Activated T-helper 1 cell treated with Interleukin-2 at 50 U/mL for 16 hours (primary cell): ENCODE measurements at regions not wholly inside any gene's neighbourhood (a gene's known extent, or its start where the extent isn't known, plus 50 kb on each side); places are given as distances from the start of the nearest gene placed in this dataset.

Experiments used
- DNase-seq: peaks from one replicate; pipeline ENCODE4 v3.0.0-alpha.2; 2020; ENCODE audit warnings: low read depth

GRCh38 chr10:128808921-128809440 lies 658.1 kb upstream of the MGMT start:
- DNase-seq = no peak

- DNase-seq = no peak
Measured at GRCh38 chr10:128811511-128811910, 655.5 kb upstream of the MGMT start.

GRCh38 chr10:128812000-128812399 lies 655.0 kb upstream of the MGMT start:
- DNase-seq = no peak

- no peak for DNase-seq
Measured at GRCh38 chr10:128813574-128813973, 653.5 kb upstream of the MGMT start.

- no peak for DNase-seq
Measured at GRCh38 chr10:128814024-128814423, 653.0 kb upstream of the MGMT start.

DNA sequence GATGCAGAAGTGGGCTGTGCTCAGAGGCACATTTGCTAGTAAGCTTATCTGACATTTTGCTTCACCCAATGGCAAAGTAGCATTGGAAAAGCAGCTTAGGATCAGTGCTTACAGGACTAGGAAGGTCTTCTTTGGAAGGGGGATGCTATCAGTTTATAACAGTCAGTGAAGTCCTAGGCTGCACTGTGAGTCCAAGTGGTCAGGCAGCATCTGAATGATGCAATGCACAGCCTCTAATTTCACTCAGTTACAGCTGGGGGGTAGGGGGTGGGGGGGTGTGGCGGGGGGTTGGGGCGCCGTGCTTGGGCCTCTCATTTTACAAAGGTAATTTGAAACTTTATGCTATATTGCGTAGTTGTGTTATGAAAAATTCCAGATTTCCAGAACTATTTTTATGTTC lies 652.3 kb upstream of the MGMT start:
- DNase-seq = no peak

GRCh38 chr10:128816726-128817125 lies 650.3 kb upstream of the MGMT start:
- no peak for DNase-seq

DNA sequence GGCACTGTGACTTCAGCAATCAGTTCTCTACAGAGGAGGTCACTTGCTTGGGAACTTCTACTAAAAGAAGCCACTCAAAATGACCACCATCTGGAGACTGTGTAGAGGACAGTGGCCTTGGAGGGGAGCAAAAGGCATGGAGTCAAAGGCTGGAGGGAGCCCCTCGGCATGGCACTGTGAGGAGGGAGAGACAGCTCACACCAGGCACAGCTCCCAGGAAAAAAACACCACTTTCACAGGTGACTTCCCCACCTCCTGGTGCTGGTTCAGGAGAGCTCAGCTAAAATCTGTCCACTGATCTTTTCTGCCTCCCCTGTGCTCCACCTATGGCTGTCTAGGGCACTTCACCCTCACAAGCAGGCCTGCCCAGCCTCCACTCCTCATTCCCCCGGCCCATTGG lies 649.4 kb upstream of the MGMT start:
- DNase-seq = no peak

- DNase-seq = no peak
Measured at GRCh38 chr10:128820663-128821062, 646.4 kb upstream of the MGMT start.

- no peak for DNase-seq
Measured at GRCh38 chr10:128823201-128823600, 643.8 kb upstream of the MGMT start.

- DNase-seq = no peak
Measured at GRCh38 chr10:128825626-128826025, 641.4 kb upstream of the MGMT start.

DNA sequence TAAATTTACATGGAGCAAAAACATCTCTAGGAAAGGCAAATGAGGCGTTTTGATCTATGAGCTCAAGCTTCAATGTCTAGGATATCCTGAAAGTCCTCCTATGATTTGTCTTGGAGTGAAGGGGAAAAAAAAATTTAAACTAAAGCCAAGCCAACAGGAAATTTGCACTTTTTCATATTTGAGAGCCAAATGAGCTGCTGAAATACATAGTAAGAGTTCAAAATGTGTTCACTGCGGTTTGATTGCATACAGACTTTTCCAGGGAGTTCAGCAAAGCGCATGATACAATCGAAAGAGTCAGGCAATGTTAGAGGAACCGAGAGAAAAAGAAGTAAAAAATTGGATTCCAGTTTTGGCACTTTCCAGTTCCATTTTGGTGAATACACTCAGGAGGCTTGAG lies 633.4 kb upstream of the MGMT start:
- no peak for DNase-seq

DNA sequence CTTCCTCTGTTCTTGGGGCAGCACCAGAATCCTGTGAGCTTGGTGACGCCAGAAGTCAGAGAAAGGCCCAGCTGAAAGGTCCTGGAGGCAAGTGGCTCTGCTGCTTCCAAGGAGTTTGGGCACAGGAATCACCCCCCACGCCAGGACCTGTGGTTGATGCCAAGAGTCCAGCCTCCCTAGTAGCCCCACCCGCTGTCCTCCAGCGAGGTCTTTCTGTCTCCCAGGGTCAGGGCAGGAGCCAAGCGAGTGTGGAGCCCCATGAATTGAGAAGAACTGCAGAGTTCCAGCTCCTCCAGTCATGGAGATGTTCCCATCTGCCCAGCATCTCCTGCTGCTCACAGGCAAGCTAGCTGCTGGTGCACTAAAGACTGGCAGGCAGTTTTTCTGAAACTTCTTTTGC lies 631.7 kb upstream of the MGMT start:
- no peak for DNase-seq

GRCh38 chr10:128837478-128837877 lies 629.6 kb upstream of the MGMT start:
- no peak for DNase-seq

DNA sequence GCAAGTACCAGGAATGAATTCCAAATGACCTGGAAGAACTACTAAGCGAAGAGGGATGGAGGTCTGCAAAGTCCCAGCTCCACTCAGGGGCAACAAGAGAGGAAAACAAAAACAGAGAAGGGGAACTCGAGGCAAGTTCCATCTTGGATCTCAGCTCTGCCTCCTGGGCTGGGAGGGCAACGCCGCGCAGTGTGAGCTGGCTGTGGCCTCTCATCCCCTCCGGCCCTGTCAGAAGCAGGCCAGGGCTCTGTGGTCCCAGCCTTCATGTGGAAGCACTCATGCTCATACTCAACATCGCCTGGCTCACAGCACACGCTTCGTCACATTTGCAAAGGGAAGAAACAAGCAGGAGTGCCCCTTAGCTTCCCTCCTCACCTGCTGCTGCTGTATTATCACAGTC lies 627.9 kb upstream of the MGMT start:
- no peak for DNase-seq

- no peak for DNase-seq
Measured at GRCh38 chr10:128839701-128840100, 627.3 kb upstream of the MGMT start.

DNA sequence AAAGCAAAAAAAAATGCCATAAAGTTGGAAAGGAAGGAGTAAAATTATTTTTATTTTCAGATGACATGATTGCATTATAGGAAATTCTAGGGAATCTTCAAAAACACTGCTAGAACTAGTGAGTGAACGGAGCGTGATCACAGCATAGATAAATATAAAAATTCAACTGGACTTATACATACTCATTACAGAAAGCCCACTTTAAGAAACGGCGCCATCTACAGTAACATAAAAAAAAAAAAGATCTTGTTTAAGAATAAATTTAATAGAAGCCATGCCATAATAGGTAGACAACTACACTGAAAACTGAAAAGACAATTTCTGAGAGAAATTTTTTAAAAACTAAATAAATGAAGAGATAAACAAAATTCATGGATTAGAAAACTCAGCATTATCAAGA lies 623.1 kb upstream of the MGMT start:
- DNase-seq = no peak

DNA sequence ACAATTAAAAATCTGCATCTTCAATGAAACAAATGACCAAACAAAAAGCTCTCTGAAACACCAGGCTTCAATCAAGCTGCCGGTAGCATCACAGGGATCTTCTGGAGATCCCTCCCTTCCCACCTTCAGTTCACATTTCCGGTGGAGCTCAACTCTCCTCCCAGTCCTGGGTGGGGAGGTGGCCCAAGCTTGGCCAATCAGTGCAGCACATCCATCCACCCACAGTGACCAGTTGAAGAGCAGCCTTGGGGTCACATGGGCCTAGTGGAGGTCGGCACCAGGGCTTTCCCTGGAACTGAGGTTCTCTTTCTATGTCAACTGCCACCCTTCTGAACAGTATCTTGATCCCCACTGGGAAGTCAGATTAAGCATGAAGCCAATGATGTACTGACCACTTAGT lies 620.1 kb upstream of the MGMT start:
- no peak for DNase-seq

- DNase-seq = no peak
Measured at GRCh38 chr10:128848810-128849209, 618.2 kb upstream of the MGMT start.

- no peak for DNase-seq
Measured at GRCh38 chr10:128850647-128851046, 616.4 kb upstream of the MGMT start.

DNA sequence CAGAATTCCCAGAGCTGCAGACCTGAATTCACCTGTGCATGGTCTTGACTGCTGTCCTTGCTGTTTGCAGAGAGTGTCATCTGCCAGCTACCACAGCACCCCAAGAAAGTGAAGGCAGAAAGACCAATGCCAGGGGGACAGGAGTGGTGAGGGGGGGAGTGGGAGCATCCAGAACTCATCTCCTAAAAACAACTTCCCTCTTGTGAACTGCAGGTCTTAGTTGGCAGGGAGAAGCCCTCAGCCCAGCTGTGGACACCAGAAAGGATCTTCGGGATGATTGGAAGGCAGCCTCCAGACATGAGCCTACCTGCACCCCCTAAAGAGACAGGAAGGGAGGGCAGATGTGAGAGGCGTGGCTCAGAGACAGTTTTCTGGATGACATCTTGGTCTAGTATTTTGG lies 615.8 kb upstream of the MGMT start:
- DNase-seq = no peak

DNA sequence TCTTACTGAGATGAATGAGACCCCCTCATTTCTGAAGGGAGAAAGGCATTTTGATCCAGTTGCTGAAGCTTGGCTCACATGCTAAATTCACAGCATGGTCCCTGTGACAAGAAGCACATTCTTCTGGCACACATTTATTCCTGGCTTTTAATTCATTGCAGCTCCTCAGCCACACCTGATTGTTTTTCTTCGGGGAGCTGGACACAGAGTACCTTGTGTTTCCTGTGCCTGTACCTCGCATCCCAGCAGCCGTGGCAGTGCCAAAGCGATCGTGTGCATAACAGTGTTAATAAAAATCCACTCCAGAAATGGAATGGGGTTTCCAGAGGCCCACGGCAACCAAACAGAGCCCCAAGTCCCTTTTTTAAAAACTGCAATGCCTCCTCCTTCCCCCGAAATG lies 615.3 kb upstream of the MGMT start:
- DNase-seq = no peak

GRCh38 chr10:128852449-128852848 lies 614.6 kb upstream of the MGMT start:
- no peak for DNase-seq

GRCh38 chr10:128852902-128853301 lies 614.1 kb upstream of the MGMT start:
- no peak for DNase-seq

- no peak for DNase-seq
Measured at GRCh38 chr10:128853537-128853936, 613.5 kb upstream of the MGMT start.
